ENCODE measurements at regions not wholly inside any gene's neighbourhood (a gene's known extent, or its start where the extent isn't known, plus 50 kb on each side); places are given as distances from the start of the nearest gene placed in this dataset.

- no peak overlapping the region for H3K4me3 Mint-ChIP-seq
- H3K27me3 Mint-ChIP-seq (ENCODE audit: low read depth): no peaks in the 10 kb centered on the region
- H3K36me3 Mint-ChIP-seq (ENCODE audit: low read depth): no peaks in the 10 kb centered on the region
- H3K27ac Mint-ChIP-seq: peak overlapping the region; percentile 45 to 74 (median 62)
- no peaks in the 10 kb centered on the region for H3K9me3 Mint-ChIP-seq
- no peak for TF ChIP-seq CTCF (IDR thresholded peaks at IDR 0.05; ENCODE audit: unreplicated experiment in 3 of 3)
- H3K4me1 Mint-ChIP-seq: peaks cover 45% of the 10 kb centered on the region
Observed at GRCh38 chr1:219081943-219082925, 91.4 kb upstream of the LYPLAL1 start.

GRCh38 chr1:219083631-219084030 lies 90.0 kb upstream of the LYPLAL1 start:
- Mint-ChIP-seq H3K4me1 (peaks cover 36% of the 10 kb centered on the region), H3K4me3 (no peak overlapping the region), H3K27ac (peak overlapping the region; percentile 45 to 65 (median 62)), H3K27me3 (ENCODE audit: low read depth) (no peaks in the 10 kb centered on the region), H3K36me3 (ENCODE audit: low read depth) (no peaks in the 10 kb centered on the region), H3K9me3 (no peaks in the 10 kb centered on the region)
- TF ChIP-seq CTCF (IDR thresholded peaks at IDR 0.05; ENCODE audit: unreplicated experiment in 3 of 3): no peak

- Mint-ChIP-seq H3K4me3 (no peak overlapping the region), H3K27ac (peak overlapping the region; percentile 32 to 81 (median 45)), H3K36me3 (ENCODE audit: low read depth) (no peaks in the 10 kb centered on the region), H3K4me1 (peaks cover 34% of the 10 kb centered on the region), H3K9me3 (no peaks in the 10 kb centered on the region), H3K27me3 (ENCODE audit: low read depth) (no peaks in the 10 kb centered on the region)
- TF ChIP-seq CTCF (IDR thresholded peaks at IDR 0.05; ENCODE audit: unreplicated experiment in 3 of 3): no peak
Observed at GRCh38 chr1:219085082-219085481, 88.6 kb upstream of the LYPLAL1 start.

GRCh38 chr1:219085988-219086387 lies 87.7 kb upstream of the LYPLAL1 start:
- Mint-ChIP-seq H3K9me3 (no peaks in the 10 kb centered on the region), H3K36me3 (ENCODE audit: low read depth) (no peaks in the 10 kb centered on the region), H3K27me3 (ENCODE audit: low read depth) (no peaks in the 10 kb centered on the region), H3K4me1 (peaks cover 34% of the 10 kb centered on the region), H3K27ac (peak overlapping the region in 2 of 3 experiments; percentile 14 to 70), H3K4me3 (no peak overlapping the region)
- TF ChIP-seq CTCF (IDR thresholded peaks at IDR 0.05; ENCODE audit: unreplicated experiment in 3 of 3): no peak

- Mint-ChIP-seq H3K27me3 (ENCODE audit: low read depth) (no peaks in the 10 kb centered on the region), H3K27ac (peak overlapping the region in 1 of 3 experiments; percentile 39), H3K9me3 (peaks cover 2% of the 10 kb centered on the region), H3K4me1 (peaks cover 34% of the 10 kb centered on the region), H3K36me3 (ENCODE audit: low read depth) (no peaks in the 10 kb centered on the region), H3K4me3 (no peak overlapping the region)
- no peak for TF ChIP-seq CTCF (IDR thresholded peaks at IDR 0.05; ENCODE audit: unreplicated experiment in 3 of 3)
Observed at GRCh38 chr1:219086956-219087469, 86.7 kb upstream of the LYPLAL1 start.

Data from nephron (organoid).